ENCODE measurements at regions not wholly inside any gene's neighbourhood (a gene's known extent, or its start where the extent isn't known, plus 50 kb on each side); places are given as distances from the start of the nearest gene placed in this dataset.

- no peaks in the 10 kb centered on the region for H3K36me3 ChIP-seq (ENCODE audit: low read length)
- H3K9me3 ChIP-seq (ENCODE audit: insufficient read depth, low read length): no peaks in the 10 kb centered on the region
- no peaks in the 10 kb centered on the region for H3F3A ChIP-seq (ENCODE audit: insufficient read depth)
- H4K20me1 ChIP-seq (ENCODE audit: low read depth, low read length): no peaks in the 10 kb centered on the region
- TF ChIP-seq CTCF (IDR thresholded peaks at IDR 0.05; ENCODE audit: insufficient read depth, low read length, poor library complexity, severe bottlenecking) (no peak), EZH2phosphoT487 (conservative IDR thresholded peaks at IDR 0.05; ENCODE audit: low read length) (no peak)
- H3K27ac ChIP-seq (ENCODE audit: low read depth, low read length): no peak overlapping the region
- no peaks in the 10 kb centered on the region for H3K27me3 ChIP-seq (ENCODE audit: low read length)
- no peaks in the 10 kb centered on the region for H3K9me2 ChIP-seq (replicated peaks; ENCODE audit: insufficient read depth, low read length)
- no peaks in the 10 kb centered on the region for H3K79me2 ChIP-seq (ENCODE audit: insufficient read depth, low read length)
- H3K4me2 ChIP-seq (ENCODE audit: low read depth, low read length, poor library complexity, severe bottlenecking): no peak overlapping the region
- no peak overlapping the region for H2AFZ ChIP-seq (ENCODE audit: low read depth, low read length, severe bottlenecking)
- no peak overlapping the region for H3K4me3 ChIP-seq (ENCODE audit: insufficient read depth, low read length, poor library complexity, severe bottlenecking)
- no peak overlapping the region for H3K9ac ChIP-seq (ENCODE audit: low read length)
Measured at GRCh38 chr12:58359084-58359483, 417.7 kb downstream of the ATP23 start.

- TF ChIP-seq EZH2phosphoT487 (conservative IDR thresholded peaks at IDR 0.05; ENCODE audit: low read length) (no peak), CTCF (IDR thresholded peaks at IDR 0.05; ENCODE audit: insufficient read depth, low read length, poor library complexity, severe bottlenecking) (no peak)
- no peaks in the 10 kb centered on the region for H3K9me3 ChIP-seq (ENCODE audit: insufficient read depth, low read length)
Measured at GRCh38 chr12:58361056-58361455, 419.7 kb downstream of the ATP23 start.

GRCh38 chr12:58363971-58364370, 422.6 kb downstream of the ATP23 start:
- Histone ChIP-seq H4K20me1 (ENCODE audit: low read depth, low read length) (no peaks in the 10 kb centered on the region), H3K4me2 (ENCODE audit: low read depth, low read length, poor library complexity, severe bottlenecking) (no peak overlapping the region), H3F3A (ENCODE audit: insufficient read depth) (no peaks in the 10 kb centered on the region), H3K27ac (ENCODE audit: low read depth, low read length) (no peak overlapping the region), H3K27me3 (ENCODE audit: low read length) (no peaks in the 10 kb centered on the region), H3K9me2 (replicated peaks; ENCODE audit: insufficient read depth, low read length) (no peaks in the 10 kb centered on the region), H3K9ac (ENCODE audit: low read length) (no peak overlapping the region), H3K79me2 (ENCODE audit: insufficient read depth, low read length) (no peaks in the 10 kb centered on the region), H3K36me3 (ENCODE audit: low read length) (no peaks in the 10 kb centered on the region), H3K4me3 (ENCODE audit: insufficient read depth, low read length, poor library complexity, severe bottlenecking) (no peak overlapping the region), H2AFZ (ENCODE audit: low read depth, low read length, severe bottlenecking) (no peak overlapping the region), H3K9me3 (ENCODE audit: insufficient read depth, low read length) (no peaks in the 10 kb centered on the region)
- TF ChIP-seq EZH2phosphoT487 (conservative IDR thresholded peaks at IDR 0.05; ENCODE audit: low read length): no peak
- TF ChIP-seq CTCF (IDR thresholded peaks at IDR 0.05; ENCODE audit: insufficient read depth, low read length, poor library complexity, severe bottlenecking): no peak

More at GRCh38 chr12:58361056-58361455, 419.7 kb downstream of the ATP23 start:
- Histone ChIP-seq H3F3A (ENCODE audit: insufficient read depth) (no peaks in the 10 kb centered on the region), H2AFZ (ENCODE audit: low read depth, low read length, severe bottlenecking) (no peak overlapping the region), H4K20me1 (ENCODE audit: low read depth, low read length) (no peaks in the 10 kb centered on the region), H3K9ac (ENCODE audit: low read length) (no peak overlapping the region), H3K9me2 (replicated peaks; ENCODE audit: insufficient read depth, low read length) (no peaks in the 10 kb centered on the region), H3K4me3 (ENCODE audit: insufficient read depth, low read length, poor library complexity, severe bottlenecking) (no peak overlapping the region), H3K27ac (ENCODE audit: low read depth, low read length) (no peak overlapping the region), H3K4me2 (ENCODE audit: low read depth, low read length, poor library complexity, severe bottlenecking) (no peak overlapping the region), H3K27me3 (ENCODE audit: low read length) (no peaks in the 10 kb centered on the region), H3K79me2 (ENCODE audit: insufficient read depth, low read length) (no peaks in the 10 kb centered on the region), H3K36me3 (ENCODE audit: low read length) (no peaks in the 10 kb centered on the region)
